HCT116 (cell line): ENCODE measurements at regions not wholly inside any gene's neighbourhood (a gene's known extent, or its start where the extent isn't known, plus 50 kb on each side); places are given as distances from the start of the nearest gene placed in this dataset.

Experiments used
- CTCF ChIP-seq, 3 experiments: fragments of 200-600 bp in 1 of 3; sonication (generic) in 1 of 3; IDR thresholded peaks in 2 of 3; conservative IDR thresholded peaks in 1 of 3; 2 replicates each; pipeline ENCODE4 v1.5.1; 2012 to 2017; ENCODE audit warnings: low read depth in 2 of 3, low read length in 2 of 3, antibody characterized with exemption in 1 of 3, borderline replicate concordance in 1 of 3, control low read depth in 1 of 3, mild to moderate bottlenecking in 1 of 3, mixed read lengths in 1 of 3, mixed run types in 1 of 3, moderate library complexity in 1 of 3; ENCODE audit not compliant: insufficient read depth in 1 of 3
- EGR1 ChIP-seq: IDR thresholded peaks from 2 replicates; pipeline ENCODE4 v1.6.1; 2012; ENCODE audit warnings: low read depth
- EZH2 ChIP-seq: fragments of 200-600 bp; sonication (generic); IDR thresholded peaks from 2 replicates; pipeline ENCODE4 v1.6.1; 2017; ENCODE audit warnings: antibody characterized with exemption, mixed run types
- POLR2A ChIP-seq: IDR thresholded peaks from 2 replicates; pipeline ENCODE4 v1.7.0; 2011; ENCODE audit warnings: borderline replicate concordance; ENCODE audit not compliant: insufficient read depth, insufficient read length; ENCODE audit errors: extremely low read depth
- POLR2AphosphoS5 ChIP-seq: IDR thresholded peaks from 2 replicates; pipeline ENCODE4 v1.6.1; 2011; ENCODE audit warnings: mild to moderate bottlenecking, low read depth, low read length, moderate library complexity
- RAD21 ChIP-seq: IDR thresholded peaks from 2 replicates; pipeline ENCODE4 v1.6.1; 2012; ENCODE audit warnings: low read depth, mild to moderate bottlenecking

- TF ChIP-seq POLR2AphosphoS5 (no peak), EGR1 (no peak), POLR2A (no peak), EZH2 (no peak), CTCF (IDR thresholded peaks at IDR 0.05 in 2 of 3, conservative IDR thresholded peaks at IDR 0.05 in 1 of 3; ENCODE audit: borderline replicate concordance in 1 of 3, insufficient read depth in 1 of 3, low read depth in 2 of 3, low read length in 2 of 3) (no peak), RAD21 (no peak)
These were observed 371.4 kb downstream of the OSR1 start for GRCh38 chr2:18987016-18987415.
